ENCODE measurements at regions not wholly inside any gene's neighbourhood (a gene's known extent, or its start where the extent isn't known, plus 50 kb on each side); places are given as distances from the start of the nearest gene placed in this dataset.

GRCh38 chr7:80362010-80362618 lies 149.8 kb downstream of the GNAT3 start:
- DNase-seq = no peak
- H3K27me3 Mint-ChIP-seq (ENCODE audit: insufficient read depth) = no peaks in the 10 kb centered on the region
- no peak for TF ChIP-seq CTCF (IDR thresholded peaks at IDR 0.05)

GRCh38 chr7:80359476-80359875 lies 152.4 kb downstream of the GNAT3 start:
- no peak overlapping the region for H3K27ac Mint-ChIP-seq
- H3K4me1 Mint-ChIP-seq (ENCODE audit: low read depth) = peaks cover 26% of the 10 kb centered on the region
- DNase-seq = no peak

More at GRCh38 chr7:80362010-80362618, 149.8 kb downstream of the GNAT3 start:
- peaks cover 26% of the 10 kb centered on the region for H3K4me1 Mint-ChIP-seq (ENCODE audit: low read depth)
- H3K27ac Mint-ChIP-seq = no peak overlapping the region
- no peak overlapping the region for H3K4me3 Mint-ChIP-seq
- H3K9me3 Mint-ChIP-seq = peaks cover 19% of the 10 kb centered on the region
- H3K36me3 Mint-ChIP-seq (ENCODE audit: low read depth) = peaks cover 14% of the 10 kb centered on the region

GRCh38 chr7:80359029-80359428 lies 152.8 kb downstream of the GNAT3 start:
- Mint-ChIP-seq H3K4me1 (ENCODE audit: low read depth) (peaks cover 26% of the 10 kb centered on the region), H3K9me3 (peaks cover 10% of the 10 kb centered on the region; the same call in 1 of the 2 replicates), H3K27ac (no peak overlapping the region), H3K27me3 (ENCODE audit: insufficient read depth) (no peaks in the 10 kb centered on the region; the same call in 1 of the 2 replicates), H3K4me3 (no peak overlapping the region), H3K36me3 (ENCODE audit: low read depth) (no peaks in the 10 kb centered on the region)
- no peak for TF ChIP-seq CTCF (IDR thresholded peaks at IDR 0.05)
- no peak for DNase-seq

More at GRCh38 chr7:80359476-80359875, 152.4 kb downstream of the GNAT3 start:
- Mint-ChIP-seq H3K9me3 (peaks cover 12% of the 10 kb centered on the region; the same call in 1 of the 2 replicates), H3K27me3 (ENCODE audit: insufficient read depth) (no peaks in the 10 kb centered on the region), H3K36me3 (ENCODE audit: low read depth) (no peaks in the 10 kb centered on the region), H3K4me3 (no peak overlapping the region)
- TF ChIP-seq CTCF (IDR thresholded peaks at IDR 0.05) = no peak

GRCh38 chr7:80357530-80357929 lies 154.3 kb downstream of the GNAT3 start:
- no peak overlapping the region for H3K4me3 Mint-ChIP-seq
- no peaks in the 10 kb centered on the region; the same call in 1 of the 2 replicates for H3K27me3 Mint-ChIP-seq (ENCODE audit: insufficient read depth)
- H3K9me3 Mint-ChIP-seq = peaks cover 10% of the 10 kb centered on the region; the same call in 1 of the 2 replicates
- TF ChIP-seq CTCF (IDR thresholded peaks at IDR 0.05) = no peak
- no peak for DNase-seq
- H3K27ac Mint-ChIP-seq = no peak overlapping the region
- H3K4me1 Mint-ChIP-seq (ENCODE audit: low read depth) = peaks cover 14% of the 10 kb centered on the region
- no peaks in the 10 kb centered on the region for H3K36me3 Mint-ChIP-seq (ENCODE audit: low read depth)

GRCh38 chr7:80350430-80350829 lies 161.4 kb downstream of the GNAT3 start:
- no peak for DNase-seq
- H3K4me3 Mint-ChIP-seq = no peak overlapping the region
- peaks cover 26% of the 10 kb centered on the region for H3K4me1 Mint-ChIP-seq (ENCODE audit: low read depth)
- no peak overlapping the region for H3K27ac Mint-ChIP-seq
- H3K36me3 Mint-ChIP-seq (ENCODE audit: low read depth) = no peaks in the 10 kb centered on the region
- TF ChIP-seq CTCF (IDR thresholded peaks at IDR 0.05) = no peak
- H3K9me3 Mint-ChIP-seq = peaks cover 4% of the 10 kb centered on the region; the same call in 1 of the 2 replicates
- no peaks in the 10 kb centered on the region; the same call in 1 of the 2 replicates for H3K27me3 Mint-ChIP-seq (ENCODE audit: insufficient read depth)
